ENCODE measurements at regions not wholly inside any gene's neighbourhood (a gene's known extent, or its start where the extent isn't known, plus 50 kb on each side); places are given as distances from the start of the nearest gene placed in this dataset.

DNA sequence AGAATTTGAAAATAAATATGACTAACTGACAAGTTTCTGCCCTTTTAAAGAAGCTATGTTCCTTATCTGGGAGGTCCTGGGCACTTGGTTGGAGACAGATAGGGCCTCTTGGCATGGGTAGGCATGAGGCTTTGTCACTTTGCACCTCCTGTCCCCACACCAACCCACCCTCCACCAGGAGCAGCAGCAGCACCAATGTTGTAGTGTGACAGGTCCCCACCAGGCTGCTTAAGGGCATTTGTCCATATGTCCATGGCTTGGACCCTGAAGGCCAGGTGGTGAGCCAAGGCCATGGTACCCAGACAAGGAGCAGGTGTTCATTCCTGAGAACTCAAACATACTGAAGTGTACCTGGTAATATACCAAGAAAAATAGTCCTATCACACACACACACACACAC is 629.1 kb downstream of the ACTR3B start:
- H3K4me3 ChIP-seq (ENCODE audit: low read depth in 1 of 2, low read length in 2 of 2) = no peak overlapping the region
- no peak overlapping the region for H3K27ac ChIP-seq (ENCODE audit: low read length)
- peaks cover 0 to 11% of the 10 kb centered on the region in 2 donors for H3K4me1 ChIP-seq (ENCODE audit: control insufficient read depth in 1 of 2, insufficient read depth in 2 of 2, low read length in 2 of 2)
- no peaks in the 10 kb centered on the region for H3K36me3 ChIP-seq (ENCODE audit: control insufficient read depth in 1 of 2, insufficient read depth in 2 of 2, low read length in 2 of 2)
- peaks cover 0 to 3% of the 10 kb centered on the region in 2 donors for H3K9me3 ChIP-seq (ENCODE audit: control insufficient read depth in 1 of 2, low read length in 2 of 2)
- H3K27me3 ChIP-seq (ENCODE audit: low read depth, low read length) = no peaks in the 10 kb centered on the region

DNA sequence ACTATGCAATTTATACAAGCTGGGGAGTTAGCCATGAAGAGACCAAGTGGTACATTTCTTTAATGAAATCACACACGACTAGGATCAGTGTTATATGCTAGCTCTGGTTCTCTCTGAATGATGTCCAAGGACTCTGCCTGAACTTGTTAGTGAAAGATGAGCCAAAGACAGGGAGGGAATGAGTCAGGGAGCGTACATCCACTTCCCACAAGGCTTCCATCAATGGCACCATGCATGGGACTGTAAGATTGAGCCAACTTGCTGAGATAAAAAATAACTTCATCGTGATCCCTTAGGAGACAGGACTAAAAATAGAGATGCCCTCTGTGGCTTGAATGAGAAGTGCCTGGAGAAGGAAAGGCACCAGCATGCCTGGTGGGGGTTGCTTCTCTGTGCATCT is 629.7 kb downstream of the ACTR3B start:
- H3K27me3 ChIP-seq (ENCODE audit: low read depth, low read length) = no peaks in the 10 kb centered on the region
- peaks cover 0 to 5% of the 10 kb centered on the region in 2 donors for H3K4me1 ChIP-seq (ENCODE audit: control insufficient read depth in 1 of 2, insufficient read depth in 2 of 2, low read length in 2 of 2)
- peaks cover 0 to 3% of the 10 kb centered on the region in 2 donors for H3K9me3 ChIP-seq (ENCODE audit: control insufficient read depth in 1 of 2, low read length in 2 of 2)
- no peaks in the 10 kb centered on the region for H3K36me3 ChIP-seq (ENCODE audit: control insufficient read depth in 1 of 2, insufficient read depth in 2 of 2, low read length in 2 of 2)
- no peak overlapping the region for H3K27ac ChIP-seq (ENCODE audit: low read length)
- H3K4me3 ChIP-seq (ENCODE audit: low read depth in 1 of 2, low read length in 2 of 2) = no peak overlapping the region

DNA sequence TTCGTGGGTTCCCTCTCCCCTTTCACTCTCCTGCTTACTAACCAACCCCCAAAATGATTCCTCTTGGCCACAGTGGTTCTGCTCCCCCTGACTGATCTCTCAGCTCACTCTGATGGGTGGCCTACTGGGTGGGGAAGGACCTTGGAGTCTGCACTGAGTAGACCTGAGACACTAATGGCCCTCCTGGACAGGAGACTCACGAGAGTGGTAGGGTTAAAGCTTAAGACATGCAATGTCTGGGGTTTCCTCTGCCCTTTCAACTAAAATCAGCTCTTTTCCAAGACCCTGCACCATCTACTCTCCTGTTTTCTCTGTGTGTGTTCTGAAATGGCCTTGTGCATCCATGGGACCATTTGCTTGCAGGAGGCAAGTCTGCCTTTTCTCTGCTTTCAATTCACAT is 631.4 kb downstream of the ACTR3B start:
- no peaks in the 10 kb centered on the region for H3K36me3 ChIP-seq (ENCODE audit: control insufficient read depth in 1 of 2, insufficient read depth in 2 of 2, low read length in 2 of 2)
- H3K4me1 ChIP-seq (ENCODE audit: control insufficient read depth in 1 of 2, insufficient read depth in 2 of 2, low read length in 2 of 2) = peaks cover 0 to 4% of the 10 kb centered on the region in 2 donors

DNA sequence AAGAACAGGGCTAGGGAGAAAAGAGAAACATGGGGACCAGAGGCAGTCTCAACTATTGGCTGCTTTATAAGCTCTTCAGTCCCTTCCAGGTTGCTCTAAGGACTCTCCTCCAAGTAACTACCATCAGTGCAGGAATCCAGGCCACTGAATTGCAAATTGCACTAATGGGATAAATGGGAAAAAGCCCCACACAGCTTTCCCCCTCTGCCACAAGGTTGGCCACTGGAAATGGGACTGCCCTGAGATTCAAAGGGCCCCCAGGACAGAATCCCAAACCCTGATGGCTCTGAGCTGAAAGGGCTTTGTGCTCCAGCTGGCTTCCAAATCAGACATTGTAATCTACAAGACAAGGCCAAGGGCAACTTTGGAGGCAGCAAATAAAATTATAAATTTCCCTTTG is 633.2 kb downstream of the ACTR3B start:
- no peak overlapping the region for H3K27ac ChIP-seq (ENCODE audit: low read length)
- no peaks in the 10 kb centered on the region for H3K36me3 ChIP-seq (ENCODE audit: control insufficient read depth in 1 of 2, insufficient read depth in 2 of 2, low read length in 2 of 2)

More for the DNA sequence above, 631.4 kb downstream of the ACTR3B start:
- H3K27ac ChIP-seq (ENCODE audit: low read length) = no peak overlapping the region
- no peaks in the 10 kb centered on the region for H3K27me3 ChIP-seq (ENCODE audit: low read depth, low read length)
- peaks cover 0 to 3% of the 10 kb centered on the region in 2 donors for H3K9me3 ChIP-seq (ENCODE audit: control insufficient read depth in 1 of 2, low read length in 2 of 2)
- no peak overlapping the region for H3K4me3 ChIP-seq (ENCODE audit: low read depth in 1 of 2, low read length in 2 of 2)

DNA sequence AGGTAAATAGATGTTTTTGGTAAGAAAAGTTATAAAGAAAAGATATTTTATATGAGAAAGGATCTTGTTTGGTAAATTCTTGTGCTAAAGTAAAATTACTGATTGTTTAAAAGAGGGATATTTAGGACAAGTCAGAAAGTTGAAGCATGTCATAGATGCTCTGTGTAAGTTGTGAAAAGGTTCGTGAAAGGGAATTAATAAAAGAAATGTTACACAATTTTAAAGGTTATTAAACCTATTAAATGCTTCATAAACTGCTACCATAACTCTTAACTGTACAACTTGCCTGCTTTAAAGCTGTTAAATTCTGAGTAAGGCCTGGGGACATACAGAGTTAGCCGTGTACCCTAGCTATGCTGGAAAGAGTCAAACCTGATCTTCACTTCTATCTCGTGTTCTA is 634.1 kb downstream of the ACTR3B start:
- H3K27ac ChIP-seq (ENCODE audit: low read length) = no peak overlapping the region
- peaks cover 0 to 3% of the 10 kb centered on the region in 2 donors for H3K9me3 ChIP-seq (ENCODE audit: control insufficient read depth in 1 of 2, low read length in 2 of 2)
- no peak overlapping the region for H3K4me3 ChIP-seq (ENCODE audit: low read depth in 1 of 2, low read length in 2 of 2)
- peaks cover 0 to under 1% of the 10 kb centered on the region in 2 donors for H3K4me1 ChIP-seq (ENCODE audit: control insufficient read depth in 1 of 2, insufficient read depth in 2 of 2, low read length in 2 of 2)
- H3K27me3 ChIP-seq (ENCODE audit: low read depth, low read length) = no peaks in the 10 kb centered on the region
- H3K36me3 ChIP-seq (ENCODE audit: control insufficient read depth in 1 of 2, insufficient read depth in 2 of 2, low read length in 2 of 2) = no peaks in the 10 kb centered on the region

More for the DNA sequence above, 633.2 kb downstream of the ACTR3B start:
- peaks cover 0 to 4% of the 10 kb centered on the region in 2 donors for H3K4me1 ChIP-seq (ENCODE audit: control insufficient read depth in 1 of 2, insufficient read depth in 2 of 2, low read length in 2 of 2)
- H3K4me3 ChIP-seq (ENCODE audit: low read depth in 1 of 2, low read length in 2 of 2) = no peak overlapping the region
- H3K9me3 ChIP-seq (ENCODE audit: control insufficient read depth in 1 of 2, low read length in 2 of 2) = peaks cover 0 to 3% of the 10 kb centered on the region in 2 donors
- H3K27me3 ChIP-seq (ENCODE audit: low read depth, low read length) = no peaks in the 10 kb centered on the region

DNA sequence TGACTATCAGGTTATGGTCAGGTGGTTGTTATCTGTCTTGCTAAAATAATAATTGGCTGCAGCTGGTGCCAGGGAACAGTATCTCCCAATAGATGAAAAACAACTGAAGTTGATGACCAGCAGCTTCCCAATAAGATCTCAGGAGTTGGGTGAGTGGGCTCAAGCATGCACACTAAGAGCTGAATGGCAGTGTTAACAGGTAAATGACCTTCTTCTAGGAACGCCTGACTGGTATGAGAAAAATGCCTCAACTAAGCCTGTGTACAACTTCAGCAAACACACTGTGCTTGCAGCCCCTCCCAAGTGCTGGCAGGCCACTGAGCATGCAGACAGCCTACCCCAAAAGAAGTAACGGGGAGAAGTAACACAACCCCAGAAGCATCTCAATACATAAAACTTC is 636.9 kb downstream of the ACTR3B start:
- no peaks in the 10 kb centered on the region for H3K27me3 ChIP-seq (ENCODE audit: low read depth, low read length)
- no peaks in the 10 kb centered on the region for H3K9me3 ChIP-seq (ENCODE audit: control insufficient read depth in 1 of 2, low read length in 2 of 2)
- no peaks in the 10 kb centered on the region for H3K36me3 ChIP-seq (ENCODE audit: control insufficient read depth in 1 of 2, insufficient read depth in 2 of 2, low read length in 2 of 2)
- no peak overlapping the region for H3K4me3 ChIP-seq (ENCODE audit: low read depth in 1 of 2, low read length in 2 of 2)
- no peaks in the 10 kb centered on the region for H3K4me1 ChIP-seq (ENCODE audit: control insufficient read depth in 1 of 2, insufficient read depth in 2 of 2, low read length in 2 of 2)
- no peak overlapping the region for H3K27ac ChIP-seq (ENCODE audit: low read length)

DNA sequence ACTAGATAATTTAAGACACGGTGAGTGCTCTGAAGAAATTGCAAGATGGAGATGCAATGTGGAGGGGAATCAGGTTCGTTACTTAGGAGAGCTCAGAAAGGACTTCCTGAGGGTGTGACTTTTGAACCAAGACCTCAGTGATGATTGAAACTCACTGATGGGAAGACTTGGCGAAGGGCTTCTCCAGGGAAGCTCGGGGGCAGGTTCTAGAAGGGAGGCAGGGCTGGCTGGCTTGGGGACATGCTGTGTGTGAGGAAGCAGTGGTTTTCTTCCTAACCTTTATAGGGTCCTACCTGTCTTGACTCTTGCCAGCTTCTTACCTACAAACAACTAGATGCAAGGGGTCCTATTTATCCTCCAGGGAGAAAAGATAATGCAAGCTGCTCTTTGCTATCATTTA is 637.9 kb downstream of the ACTR3B start:
- Histone ChIP-seq H3K27ac (ENCODE audit: low read length) (no peak overlapping the region), H3K4me3 (ENCODE audit: low read depth in 1 of 2, low read length in 2 of 2) (no peak overlapping the region), H3K27me3 (ENCODE audit: low read depth, low read length) (no peaks in the 10 kb centered on the region), H3K36me3 (ENCODE audit: control insufficient read depth in 1 of 2, insufficient read depth in 2 of 2, low read length in 2 of 2) (no peaks in the 10 kb centered on the region), H3K4me1 (ENCODE audit: control insufficient read depth in 1 of 2, insufficient read depth in 2 of 2, low read length in 2 of 2) (no peaks in the 10 kb centered on the region), H3K9me3 (ENCODE audit: control insufficient read depth in 1 of 2, low read length in 2 of 2) (no peaks in the 10 kb centered on the region)

DNA sequence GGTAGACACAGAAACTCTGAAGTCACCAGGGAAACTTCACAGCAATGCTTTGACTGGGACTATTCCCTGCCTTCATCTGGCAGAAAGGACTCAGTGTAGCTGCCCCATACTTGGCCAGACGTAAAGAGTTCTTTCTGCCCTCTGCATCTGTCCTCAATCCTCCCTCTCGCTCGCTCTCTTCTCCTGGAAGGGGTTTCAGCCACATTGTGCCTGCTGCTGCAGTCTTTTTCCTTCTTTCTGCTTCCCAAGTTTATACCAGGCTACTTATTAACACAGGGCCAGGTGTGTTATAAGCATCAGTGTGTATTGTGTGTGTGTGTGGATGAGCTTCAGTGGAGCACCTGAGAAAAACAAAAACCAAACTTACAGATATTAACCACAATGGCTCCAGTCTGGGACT is 638.4 kb downstream of the ACTR3B start:
- Histone ChIP-seq H3K9me3 (ENCODE audit: control insufficient read depth in 1 of 2, low read length in 2 of 2) (no peaks in the 10 kb centered on the region), H3K36me3 (ENCODE audit: control insufficient read depth in 1 of 2, insufficient read depth in 2 of 2, low read length in 2 of 2) (no peaks in the 10 kb centered on the region), H3K4me1 (ENCODE audit: control insufficient read depth in 1 of 2, insufficient read depth in 2 of 2, low read length in 2 of 2) (no peaks in the 10 kb centered on the region), H3K27me3 (ENCODE audit: low read depth, low read length) (no peaks in the 10 kb centered on the region), H3K27ac (ENCODE audit: low read length) (no peak overlapping the region), H3K4me3 (ENCODE audit: low read depth in 1 of 2, low read length in 2 of 2) (no peak overlapping the region)

DNA sequence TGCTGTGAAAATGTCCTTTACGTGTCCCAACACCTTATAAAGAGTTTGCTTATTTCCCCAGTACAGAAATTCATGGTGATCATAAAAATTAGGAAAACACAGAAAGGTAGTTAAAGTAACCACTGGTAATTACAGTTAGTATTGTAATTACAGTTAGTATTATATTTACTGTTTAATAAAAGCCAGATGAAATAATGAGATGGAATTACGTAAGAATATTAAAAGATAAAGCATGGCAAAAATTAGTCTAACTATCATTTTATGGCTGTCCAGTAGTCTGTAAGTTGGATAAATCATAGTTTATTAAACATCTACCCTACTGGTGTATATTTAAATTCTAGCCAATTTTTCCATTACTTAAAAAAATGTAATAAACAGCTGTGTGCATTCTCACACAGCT is 638.8 kb downstream of the ACTR3B start:
- Histone ChIP-seq H3K27me3 (ENCODE audit: low read depth, low read length) (no peaks in the 10 kb centered on the region), H3K36me3 (ENCODE audit: control insufficient read depth in 1 of 2, insufficient read depth in 2 of 2, low read length in 2 of 2) (no peaks in the 10 kb centered on the region), H3K4me1 (ENCODE audit: control insufficient read depth in 1 of 2, insufficient read depth in 2 of 2, low read length in 2 of 2) (no peaks in the 10 kb centered on the region), H3K9me3 (ENCODE audit: control insufficient read depth in 1 of 2, low read length in 2 of 2) (no peaks in the 10 kb centered on the region), H3K27ac (ENCODE audit: low read length) (no peak overlapping the region), H3K4me3 (ENCODE audit: low read depth in 1 of 2, low read length in 2 of 2) (no peak overlapping the region)

DNA sequence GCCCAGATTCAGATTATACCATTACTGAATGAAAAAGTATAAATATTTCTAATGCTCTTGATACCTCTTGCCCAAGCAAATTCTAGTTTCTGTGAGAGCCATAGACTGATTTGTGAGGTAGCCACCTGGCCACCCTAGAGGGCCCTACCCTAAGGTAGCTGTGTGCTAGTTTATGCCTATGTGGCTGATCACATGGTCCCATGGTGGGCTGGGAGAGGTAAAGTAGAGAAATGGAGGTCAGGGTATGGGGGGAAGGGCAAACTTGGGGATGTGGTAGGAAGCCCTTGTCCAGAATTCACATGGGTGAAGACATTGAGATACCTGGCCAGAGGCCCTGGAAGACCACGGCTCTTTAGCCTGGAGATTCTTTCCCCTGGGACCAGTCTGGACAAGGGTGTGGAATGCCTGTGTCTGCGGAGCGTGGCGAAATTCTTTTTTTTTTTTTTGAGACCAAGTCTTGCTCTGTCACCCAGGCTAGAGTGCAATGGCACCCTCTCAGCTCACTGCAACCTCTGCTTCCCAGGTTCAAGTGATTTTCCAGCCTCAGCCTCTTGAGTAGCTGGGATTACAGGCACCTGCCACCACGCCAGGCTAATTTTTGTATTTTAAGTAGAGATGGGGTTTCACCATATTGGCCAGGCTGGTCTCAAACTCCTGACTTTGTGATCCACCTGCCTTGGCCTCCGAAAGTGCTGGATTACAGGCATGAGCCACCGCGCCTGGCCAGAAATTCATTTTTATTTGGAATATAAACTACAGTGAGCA is 639.4 kb downstream of the ACTR3B start:
- Histone ChIP-seq H3K36me3 (ENCODE audit: control insufficient read depth in 1 of 2, insufficient read depth in 2 of 2, low read length in 2 of 2) (no peaks in the 10 kb centered on the region), H3K4me3 (ENCODE audit: low read depth in 1 of 2, low read length in 2 of 2) (no peak overlapping the region), H3K27me3 (ENCODE audit: low read depth, low read length) (no peaks in the 10 kb centered on the region), H3K4me1 (ENCODE audit: control insufficient read depth in 1 of 2, insufficient read depth in 2 of 2, low read length in 2 of 2) (no peaks in the 10 kb centered on the region), H3K27ac (ENCODE audit: low read length) (no peak overlapping the region), H3K9me3 (ENCODE audit: control insufficient read depth in 1 of 2, low read length in 2 of 2) (no peaks in the 10 kb centered on the region)

DNA sequence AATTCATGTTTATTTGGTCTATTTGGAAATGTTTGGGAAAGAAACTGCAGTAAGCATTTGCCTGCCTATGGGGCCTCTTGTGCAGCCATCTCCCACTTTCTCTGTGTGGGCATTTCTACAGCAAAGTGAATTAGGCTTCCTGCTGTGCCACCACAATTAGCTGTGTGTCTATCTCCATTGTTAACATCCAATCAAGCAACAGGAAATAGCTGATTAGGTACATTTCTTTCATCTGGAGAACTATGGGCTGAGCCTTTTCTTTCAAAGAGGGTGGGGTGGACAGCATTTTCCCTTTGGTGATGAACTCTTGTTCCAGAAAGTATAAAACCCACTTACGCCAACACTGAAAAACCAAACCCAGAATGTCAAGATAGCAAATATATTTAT is 640.0 kb downstream of the ACTR3B start:
- no peak overlapping the region for H3K4me3 ChIP-seq (ENCODE audit: low read depth in 1 of 2, low read length in 2 of 2)
- no peaks in the 10 kb centered on the region for H3K4me1 ChIP-seq (ENCODE audit: control insufficient read depth in 1 of 2, insufficient read depth in 2 of 2, low read length in 2 of 2)
- no peak overlapping the region for H3K27ac ChIP-seq (ENCODE audit: low read length)
- no peaks in the 10 kb centered on the region for H3K36me3 ChIP-seq (ENCODE audit: control insufficient read depth in 1 of 2, insufficient read depth in 2 of 2, low read length in 2 of 2)
- no peaks in the 10 kb centered on the region for H3K27me3 ChIP-seq (ENCODE audit: low read depth, low read length)
- no peaks in the 10 kb centered on the region for H3K9me3 ChIP-seq (ENCODE audit: control insufficient read depth in 1 of 2, low read length in 2 of 2)

Data from muscle layer of duodenum (tissue), 2 donors.